Stomach (tissue), 4 donors: ENCODE measurements at regions not wholly inside any gene's neighbourhood (a gene's known extent, or its start where the extent isn't known, plus 50 kb on each side); places are given as distances from the start of the nearest gene placed in this dataset.

Experiments used
- POLR2A ChIP-seq, 4 donors: fragments of 450-650 bp; IDR thresholded peaks; one replicate each; pipeline ENCODE4 v1.6.1; 2016; ENCODE audit warnings: antibody characterized with exemption in 4 of 4, control low read depth in 2 of 4, mild to moderate bottlenecking in 1 of 4, moderate library complexity in 1 of 4
- POLR2AphosphoS5 ChIP-seq, 3 donors: sonication (generic); formaldehyde crosslinking; IDR thresholded peaks; one replicate each; pipeline ENCODE4 v1.6.1; 2016; ENCODE audit warnings: antibody characterized with exemption in 3 of 3
- TF ChIP-seq, protein P1 (sequence below), 7 experiments: fragments of 450-650 bp in 4 of 7; fragments of 200-600 bp in 3 of 7; sonication (generic) in 3 of 7; IDR thresholded peaks; one replicate each; pipeline ENCODE4 v1.5.1; 2016 to 2019; ENCODE audit warnings: antibody characterized with exemption in 7 of 7, control low read depth in 2 of 7, mild to moderate bottlenecking in 1 of 7

GRCh38 chr21:16215193-16215592, 485.4 kb downstream of the USP25 start:
- TF ChIP-seq, protein P1, sequence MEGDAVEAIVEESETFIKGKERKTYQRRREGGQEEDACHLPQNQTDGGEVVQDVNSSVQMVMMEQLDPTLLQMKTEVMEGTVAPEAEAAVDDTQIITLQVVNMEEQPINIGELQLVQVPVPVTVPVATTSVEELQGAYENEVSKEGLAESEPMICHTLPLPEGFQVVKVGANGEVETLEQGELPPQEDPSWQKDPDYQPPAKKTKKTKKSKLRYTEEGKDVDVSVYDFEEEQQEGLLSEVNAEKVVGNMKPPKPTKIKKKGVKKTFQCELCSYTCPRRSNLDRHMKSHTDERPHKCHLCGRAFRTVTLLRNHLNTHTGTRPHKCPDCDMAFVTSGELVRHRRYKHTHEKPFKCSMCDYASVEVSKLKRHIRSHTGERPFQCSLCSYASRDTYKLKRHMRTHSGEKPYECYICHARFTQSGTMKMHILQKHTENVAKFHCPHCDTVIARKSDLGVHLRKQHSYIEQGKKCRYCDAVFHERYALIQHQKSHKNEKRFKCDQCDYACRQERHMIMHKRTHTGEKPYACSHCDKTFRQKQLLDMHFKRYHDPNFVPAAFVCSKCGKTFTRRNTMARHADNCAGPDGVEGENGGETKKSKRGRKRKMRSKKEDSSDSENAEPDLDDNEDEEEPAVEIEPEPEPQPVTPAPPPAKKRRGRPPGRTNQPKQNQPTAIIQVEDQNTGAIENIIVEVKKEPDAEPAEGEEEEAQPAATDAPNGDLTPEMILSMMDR (IDR thresholded peaks at IDR 0.05), result no peak
- TF ChIP-seq POLR2A (IDR thresholded peaks at IDR 0.05), result no peak
- TF ChIP-seq POLR2AphosphoS5 (IDR thresholded peaks at IDR 0.05), result no peak
